SK-N-MC (cell line): ENCODE measurements at regions not wholly inside any gene's neighbourhood (a gene's known extent, or its start where the extent isn't known, plus 50 kb on each side); places are given as distances from the start of the nearest gene placed in this dataset.

Source experiments
- DNase-seq: peaks from one replicate; pipeline ENCODE4 v3.0.0-alpha.2; 2011; ENCODE audit warnings: low read depth, low spot score
- H3K27ac ChIP-seq: fragments of 200-600 bp; sonication (generic); 2 replicates; pipeline ENCODE4 v1.5.1; 2016; ENCODE audit warnings: mixed run types
- H3K36me3 ChIP-seq: fragments of 200-600 bp; sonication (generic); 2 replicates; pipeline ENCODE4 v1.6.1; 2017; ENCODE audit warnings: antibody characterized with exemption, low read length, mixed read lengths; ENCODE audit not compliant: insufficient read depth
- H3K4me3 ChIP-seq: fragments of 200-600 bp; sonication (generic); 2 replicates; pipeline ENCODE4 v1.5.1; 2016
- H3K9ac ChIP-seq: fragments of 200-600 bp; sonication (generic); 2 replicates; pipeline ENCODE4 v1.8.0; 2017; ENCODE audit warnings: mixed run types, mixed read lengths; ENCODE audit not compliant: insufficient read length
- H3K9me3 ChIP-seq: fragments of 200-600 bp; sonication (generic); 2 replicates; pipeline ENCODE4 v1.6.1; 2017; ENCODE audit warnings: low read depth, mild to moderate bottlenecking, antibody characterized with exemption, low read length, moderate library complexity, mixed read lengths
- EZH2 ChIP-seq: fragments of 200-600 bp; sonication (generic); IDR thresholded peaks from one replicate; pipeline ENCODE4 v1.6.1; 2017; ENCODE audit warnings: antibody characterized with exemption
- FOXP2 ChIP-seq: optimal IDR thresholded peaks from 2 replicates; pipeline ENCODE3; 2011; ENCODE audit warnings: mild to moderate bottlenecking, moderate library complexity; ENCODE audit not compliant: insufficient read depth; ENCODE audit errors: extremely low read length, control extremely low read depth
- POLR2AphosphoS5 ChIP-seq: IDR thresholded peaks from 2 replicates; pipeline ENCODE4 v1.6.1; 2012; ENCODE audit warnings: mild to moderate bottlenecking, low read depth, low read length, borderline replicate concordance

GRCh38 chr19:28217022-28217421 is 995.9 kb downstream of the UQCRFS1 start:
- Histone ChIP-seq H3K9me3 (no peaks in the 10 kb centered on the region), H3K36me3 (no peaks in the 10 kb centered on the region), H3K9ac (no peak overlapping the region), H3K4me3 (no peak overlapping the region), H3K27ac (no peak overlapping the region)
- DNase-seq, result no peak
- TF ChIP-seq EZH2 (no peak), FOXP2 (no peak), POLR2AphosphoS5 (no peak)

GRCh38 chr19:28213470-28214082 is 999.4 kb downstream of the UQCRFS1 start:
- no peak overlapping the region for H3K9ac ChIP-seq
- no peak for TF ChIP-seq POLR2AphosphoS5
- TF ChIP-seq EZH2, result no peak
- no peak for TF ChIP-seq FOXP2
- H3K9me3 ChIP-seq, result no peaks in the 10 kb centered on the region
- no peak overlapping the region for H3K4me3 ChIP-seq
- H3K27ac ChIP-seq, result no peak overlapping the region
- no peak for DNase-seq
- no peaks in the 10 kb centered on the region for H3K36me3 ChIP-seq

- no peak for DNase-seq
- no peaks in the 10 kb centered on the region for H3K36me3 ChIP-seq
- no peak overlapping the region for H3K4me3 ChIP-seq
- H3K27ac ChIP-seq, result no peak overlapping the region
- H3K9me3 ChIP-seq, result no peaks in the 10 kb centered on the region
- H3K9ac ChIP-seq, result no peak overlapping the region
- TF ChIP-seq POLR2AphosphoS5, result no peak
Observed at GRCh38 chr19:28210886-28211285, 1002.1 kb downstream of the UQCRFS1 start.

GRCh38 chr19:28208745-28209144 is 1004.2 kb downstream of the UQCRFS1 start:
- H3K36me3 ChIP-seq, result no peaks in the 10 kb centered on the region
- H3K9ac ChIP-seq, result no peak overlapping the region
- TF ChIP-seq EZH2 (no peak), POLR2AphosphoS5 (no peak), FOXP2 (no peak)
- H3K27ac ChIP-seq, result no peak overlapping the region
- no peaks in the 10 kb centered on the region for H3K9me3 ChIP-seq
- H3K4me3 ChIP-seq, result no peak overlapping the region
- no peak for DNase-seq

GRCh38 chr19:28207244-28207643 is 1005.7 kb downstream of the UQCRFS1 start:
- no peak for DNase-seq
- Histone ChIP-seq H3K9ac (no peak overlapping the region), H3K27ac (no peak overlapping the region), H3K4me3 (no peak overlapping the region), H3K36me3 (no peaks in the 10 kb centered on the region), H3K9me3 (no peaks in the 10 kb centered on the region)
- TF ChIP-seq EZH2 (no peak), FOXP2 (no peak), POLR2AphosphoS5 (no peak)

- H3K9ac ChIP-seq, result no peak overlapping the region
- TF ChIP-seq FOXP2 (no peak), EZH2 (no peak), POLR2AphosphoS5 (no peak)
Observed at GRCh38 chr19:28201462-28201943, 1011.4 kb downstream of the UQCRFS1 start.

GRCh38 chr19:28199323-28199722 is 1013.6 kb downstream of the UQCRFS1 start:
- H3K9me3 ChIP-seq, result no peaks in the 10 kb centered on the region
- no peak for DNase-seq
- H3K27ac ChIP-seq, result no peak overlapping the region
- no peak overlapping the region for H3K4me3 ChIP-seq
- TF ChIP-seq POLR2AphosphoS5 (no peak), FOXP2 (no peak), EZH2 (no peak)
- H3K9ac ChIP-seq, result no peak overlapping the region
- H3K36me3 ChIP-seq, result no peaks in the 10 kb centered on the region

More at GRCh38 chr19:28201462-28201943, 1011.4 kb downstream of the UQCRFS1 start:
- H3K9me3 ChIP-seq, result no peaks in the 10 kb centered on the region
- no peak overlapping the region for H3K4me3 ChIP-seq
- DNase-seq, result no peak
- no peak overlapping the region for H3K27ac ChIP-seq
- H3K36me3 ChIP-seq, result no peaks in the 10 kb centered on the region

- Histone ChIP-seq H3K27ac (no peak overlapping the region), H3K9ac (no peak overlapping the region), H3K4me3 (no peak overlapping the region), H3K9me3 (no peaks in the 10 kb centered on the region), H3K36me3 (no peaks in the 10 kb centered on the region)
- TF ChIP-seq EZH2, result no peak
- no peak for TF ChIP-seq FOXP2
- TF ChIP-seq POLR2AphosphoS5, result no peak
- DNase-seq, result no peak
Observed at GRCh38 chr19:28196961-28197360, 1016.0 kb downstream of the UQCRFS1 start.

- Histone ChIP-seq H3K9me3 (no peaks in the 10 kb centered on the region), H3K27ac (no peak overlapping the region), H3K36me3 (no peaks in the 10 kb centered on the region), H3K9ac (no peak overlapping the region), H3K4me3 (no peak overlapping the region)
- TF ChIP-seq EZH2 (no peak), FOXP2 (no peak)
- no peak for DNase-seq
Observed at GRCh38 chr19:28196101-28196500, 1016.9 kb downstream of the UQCRFS1 start.
